ENCODE measurements at regions not wholly inside any gene's neighbourhood (a gene's known extent, or its start where the extent isn't known, plus 50 kb on each side); places are given as distances from the start of the nearest gene placed in this dataset.

- Histone ChIP-seq H3K9me3 (replicated peaks) (no peaks in the 10 kb centered on the region), H3K4me3 (no peak overlapping the region), H3K36me3 (no peaks in the 10 kb centered on the region), H3K27ac (replicated peaks) (no peak overlapping the region), H3K4me1 (no peaks in the 10 kb centered on the region), H3K27me3 (ENCODE audit: low read depth) (no peaks in the 10 kb centered on the region)
- TF ChIP-seq CTCF (IDR thresholded peaks at IDR 0.05; ENCODE audit: borderline replicate concordance), result no peak
- intact Hi-C loops (cut with micrococcal nuclease), result no loop called here
- DNase-seq, result no peak
Observed at GRCh38 chr3:187807086-187807862, 62.0 kb upstream of the BCL6 start.

- TF ChIP-seq CTCF (IDR thresholded peaks at IDR 0.05; ENCODE audit: borderline replicate concordance), result no peak
- H3K36me3 ChIP-seq, result no peaks in the 10 kb centered on the region
- H3K4me1 ChIP-seq, result no peaks in the 10 kb centered on the region
- H3K9me3 ChIP-seq (replicated peaks), result no peaks in the 10 kb centered on the region
- H3K27ac ChIP-seq (replicated peaks), result no peak overlapping the region
- DNase-seq, result no peak
- no peaks in the 10 kb centered on the region for H3K27me3 ChIP-seq (ENCODE audit: low read depth)
- intact Hi-C loops (cut with micrococcal nuclease), result no loop called here
- no peak overlapping the region for H3K4me3 ChIP-seq
Observed at GRCh38 chr3:187808527-187808895, 63.2 kb upstream of the BCL6 start.

- Histone ChIP-seq H3K36me3 (no peaks in the 10 kb centered on the region), H3K27ac (replicated peaks) (no peak overlapping the region), H3K4me3 (no peak overlapping the region), H3K9me3 (replicated peaks) (no peaks in the 10 kb centered on the region), H3K4me1 (no peaks in the 10 kb centered on the region), H3K27me3 (ENCODE audit: low read depth) (no peaks in the 10 kb centered on the region)
- intact Hi-C loops (cut with micrococcal nuclease), result no loop called here
- no peak for TF ChIP-seq CTCF (IDR thresholded peaks at IDR 0.05; ENCODE audit: borderline replicate concordance)
- no peak for DNase-seq
Observed at GRCh38 chr3:187809612-187809991, 64.3 kb upstream of the BCL6 start.

- no peak for TF ChIP-seq CTCF (IDR thresholded peaks at IDR 0.05; ENCODE audit: borderline replicate concordance)
- Histone ChIP-seq H3K4me1 (no peaks in the 10 kb centered on the region), H3K27ac (replicated peaks) (no peak overlapping the region), H3K36me3 (no peaks in the 10 kb centered on the region), H3K4me3 (no peak overlapping the region), H3K27me3 (ENCODE audit: low read depth) (no peaks in the 10 kb centered on the region), H3K9me3 (replicated peaks) (no peaks in the 10 kb centered on the region)
- intact Hi-C loops (cut with micrococcal nuclease), result no loop called here
- DNase-seq, result no peak
Observed at GRCh38 chr3:187810021-187810446, 64.8 kb upstream of the BCL6 start.

GRCh38 chr3:187811585-187812250, 66.5 kb upstream of the BCL6 start:
- H3K9me3 ChIP-seq (replicated peaks), result no peaks in the 10 kb centered on the region
- H3K4me1 ChIP-seq, result no peaks in the 10 kb centered on the region
- TF ChIP-seq CTCF (IDR thresholded peaks at IDR 0.05; ENCODE audit: borderline replicate concordance), result no peak
- no peak overlapping the region for H3K27ac ChIP-seq (replicated peaks)
- no peak overlapping the region for H3K4me3 ChIP-seq
- no peak for DNase-seq
- intact Hi-C loops (cut with micrococcal nuclease), result no loop called here
- no peaks in the 10 kb centered on the region for H3K36me3 ChIP-seq
- H3K27me3 ChIP-seq (ENCODE audit: low read depth), result no peaks in the 10 kb centered on the region

Data from left ventricle myocardium inferior (tissue), 1 donor.